Hematopoietic multipotent progenitor cell treated with erythropoietin and hydrocortisone succinate and interleukin-3 and kit ligand, for 17 days (in vitro differentiated cells): ENCODE measurements at regions not wholly inside any gene's neighbourhood (a gene's known extent, or its start where the extent isn't known, plus 50 kb on each side); places are given as distances from the start of the nearest gene placed in this dataset.
"Not testable (repeated sequence)": the region's sequence is repeated elsewhere in the genome, so short reads cannot be mapped to it uniquely, and the experiment has no call there.

Source experiments
- DNase-seq: peaks from one replicate; pipeline ENCODE4 v3.0.0-alpha.2; 2015; ENCODE audit warnings: low spot score

- DNase-seq, result no peak
These were observed 244.3 kb downstream of the EMP1 start for GRCh38 chr12:13440844-13441243.

- DNase-seq, result no peak
These were observed 241.0 kb downstream of the EMP1 start for GRCh38 chr12:13437541-13437940.

GRCh38 chr12:13436696-13437391, 240.3 kb downstream of the EMP1 start:
- DNase-seq, result no peak

GRCh38 chr12:13436182-13436581, 239.7 kb downstream of the EMP1 start:
- DNase-seq, result no peak

GRCh38 chr12:13435235-13435933, 238.9 kb downstream of the EMP1 start:
- DNase-seq, result no peak

- no peak for DNase-seq
These were observed 237.2 kb downstream of the EMP1 start for GRCh38 chr12:13433768-13434167.

- no peak for DNase-seq
These were observed 234.5 kb downstream of the EMP1 start for GRCh38 chr12:13431041-13431440.

- DNase-seq, result no peak
These were observed 232.2 kb downstream of the EMP1 start for GRCh38 chr12:13428538-13429265.

- DNase-seq, result no peak
These were observed 229.2 kb downstream of the EMP1 start for GRCh38 chr12:13425766-13426165.

GRCh38 chr12:13422291-13422690, 225.8 kb downstream of the EMP1 start:
- no peak for DNase-seq

GRCh38 chr12:13417516-13417915, 221.0 kb downstream of the EMP1 start:
- no peak for DNase-seq

GRCh38 chr12:13411287-13411686, 214.8 kb downstream of the EMP1 start:
- no peak for DNase-seq

GRCh38 chr12:13405961-13406703, 209.6 kb downstream of the EMP1 start:
- DNase-seq, result no peak

GRCh38 chr12:13404631-13405473, 208.3 kb downstream of the EMP1 start:
- DNase-seq, result no peak

- no peak for DNase-seq
These were observed 207.6 kb downstream of the EMP1 start for GRCh38 chr12:13404111-13404628.

- not testable (repeated sequence) for DNase-seq
These were observed 194.8 kb downstream of the EMP1 start for GRCh38 chr12:13391375-13391774.

GRCh38 chr12:13390918-13391317, 194.4 kb downstream of the EMP1 start:
- no peak for DNase-seq

GRCh38 chr12:13390381-13390861, 193.9 kb downstream of the EMP1 start:
- DNase-seq, result no peak

- DNase-seq, result no peak
These were observed 190.6 kb downstream of the EMP1 start for GRCh38 chr12:13387101-13387500.

- DNase-seq, result no peak
These were observed 190.0 kb downstream of the EMP1 start for GRCh38 chr12:13386323-13387039.
